Endodermal cell (in vitro differentiated cells): ENCODE measurements at regions not wholly inside any gene's neighbourhood (a gene's known extent, or its start where the extent isn't known, plus 50 kb on each side); places are given as distances from the start of the nearest gene placed in this dataset.

Experiments used
- DNase-seq: peaks from one replicate; pipeline ENCODE4 v3.0.0-alpha.2; 2017
- H3K27ac ChIP-seq: 2 replicates; pipeline ENCODE4 v1.5.1; 2013; ENCODE audit warnings: mild to moderate bottlenecking, low read depth, low read length, moderate library complexity
- H3K27me3 ChIP-seq: 2 replicates; pipeline ENCODE4 v1.6.1; 2013; ENCODE audit warnings: mild to moderate bottlenecking, low read length, moderate library complexity; ENCODE audit not compliant: insufficient read depth, control insufficient read depth, poor library complexity, severe bottlenecking
- H3K36me3 ChIP-seq: 2 replicates; pipeline ENCODE4 v1.7.0; 2013; ENCODE audit warnings: mild to moderate bottlenecking, low read length, moderate library complexity; ENCODE audit not compliant: control insufficient read depth, insufficient read depth
- H3K4me1 ChIP-seq: one replicate; pipeline ENCODE4 v1.7.0; 2013; ENCODE audit warnings: low read length; ENCODE audit not compliant: control insufficient read depth, insufficient read depth
- H3K4me3 ChIP-seq: 2 replicates; pipeline ENCODE4 v1.5.1; 2013; ENCODE audit warnings: mild to moderate bottlenecking, low read length, moderate library complexity
- H3K9ac ChIP-seq: 2 replicates; pipeline ENCODE4 v1.6.1; 2013; ENCODE audit warnings: mild to moderate bottlenecking, low read length, moderate library complexity; ENCODE audit not compliant: poor library complexity, severe bottlenecking; ENCODE audit errors: extremely low read depth
- H3K9me3 ChIP-seq: 2 replicates; pipeline ENCODE4 v1.6.1; 2013; ENCODE audit warnings: mild to moderate bottlenecking, low read length, moderate library complexity; ENCODE audit not compliant: control insufficient read depth
- H3K27ac Mint-ChIP-seq: 2 replicates; pipeline ENCODE4 v1.8.0; 2020; ENCODE audit warnings: mixed read lengths
- H3K27me3 Mint-ChIP-seq: 2 replicates; pipeline ENCODE4 v1.8.0; 2021; ENCODE audit warnings: mild to moderate bottlenecking, mixed read lengths; ENCODE audit not compliant: insufficient read depth
- H3K36me3 Mint-ChIP-seq: 2 replicates; pipeline ENCODE4 v1.8.0; 2020; ENCODE audit warnings: low read depth, mixed read lengths
- H3K4me1 Mint-ChIP-seq: 2 replicates; pipeline ENCODE4 v1.8.0; 2020; ENCODE audit warnings: mixed read lengths
- H3K4me3 Mint-ChIP-seq: 2 replicates; pipeline ENCODE4 v1.8.0; 2020; ENCODE audit warnings: mild to moderate bottlenecking, moderate library complexity, mixed read lengths
- H3K9me3 Mint-ChIP-seq: 2 replicates; pipeline ENCODE4 v1.8.0; 2020; ENCODE audit warnings: mild to moderate bottlenecking, mixed read lengths
- CTCF ChIP-seq: fragments of 200-600 bp; sonication (generic); conservative IDR thresholded peaks from 2 replicates; pipeline ENCODE4 v1.5.0; 2021; ENCODE audit warnings: antibody characterized with exemption, mild to moderate bottlenecking
- WGBS, 2 experiments: methylation state at CpG; one replicate each; pipeline versions ENCODE4 v1.1.5 to v1.1.7; 2013; ENCODE audit warnings: missing lambda C conversion rate in 2 of 2, mixed read lengths in 1 of 2; ENCODE audit not compliant: insufficient coverage in 1 of 2, insufficient read length in 1 of 2; 5-methylcytosine and 5-hydroxymethylcytosine counted together

- Mint-ChIP-seq H3K27me3 (no peaks in the 10 kb centered on the region), H3K27ac (no peak overlapping the region), H3K4me1 (no peaks in the 10 kb centered on the region), H3K4me3 (no peak overlapping the region), H3K36me3 (no peaks in the 10 kb centered on the region), H3K9me3 (no peaks in the 10 kb centered on the region)
- Histone ChIP-seq H3K9ac (no peak overlapping the region), H3K27me3 (no peaks in the 10 kb centered on the region), H3K27ac (no peak overlapping the region), H3K4me1 (no peaks in the 10 kb centered on the region), H3K9me3 (no peaks in the 10 kb centered on the region), H3K4me3 (no peak overlapping the region), H3K36me3 (no peaks in the 10 kb centered on the region)
- no peak for TF ChIP-seq CTCF
- WGBS, 2 experiments, result no CpG with 5 or more reads among the region's 2 CpGs
- DNase-seq, result no peak
Measured at GRCh38 chr18:56142001-56142400, 496.4 kb downstream of the TXNL1 start.

- WGBS, 2 experiments, result 92 to 100% methylated on average over 4 to 8 of the region's 8 CpGs
- Mint-ChIP-seq H3K4me1 (no peaks in the 10 kb centered on the region), H3K4me3 (no peak overlapping the region), H3K27ac (no peak overlapping the region), H3K27me3 (no peaks in the 10 kb centered on the region), H3K36me3 (no peaks in the 10 kb centered on the region), H3K9me3 (no peaks in the 10 kb centered on the region)
- H3K9me3 ChIP-seq, result no peaks in the 10 kb centered on the region
- H3K27me3 ChIP-seq, result no peaks in the 10 kb centered on the region
- H3K4me3 ChIP-seq, result no peak overlapping the region
- TF ChIP-seq CTCF, result no peak
- H3K4me1 ChIP-seq, result no peaks in the 10 kb centered on the region
- DNase-seq, result no peak
- H3K36me3 ChIP-seq, result no peaks in the 10 kb centered on the region
- H3K9ac ChIP-seq, result no peak overlapping the region
- no peak overlapping the region for H3K27ac ChIP-seq
Measured at GRCh38 chr18:56139792-56140254, 498.6 kb downstream of the TXNL1 start.

GRCh38 chr18:56139372-56139771 is 499.0 kb downstream of the TXNL1 start:
- H3K27ac ChIP-seq, result no peak overlapping the region

More at GRCh38 chr18:56139372-56139771, 499.0 kb downstream of the TXNL1 start:
- DNase-seq, result no peak
- Histone ChIP-seq H3K36me3 (no peaks in the 10 kb centered on the region), H3K27me3 (no peaks in the 10 kb centered on the region), H3K9ac (no peak overlapping the region), H3K4me1 (no peaks in the 10 kb centered on the region), H3K9me3 (no peaks in the 10 kb centered on the region), H3K4me3 (no peak overlapping the region)
- no peak for TF ChIP-seq CTCF
- Mint-ChIP-seq H3K4me1 (no peaks in the 10 kb centered on the region), H3K27ac (no peak overlapping the region), H3K27me3 (no peaks in the 10 kb centered on the region), H3K4me3 (no peak overlapping the region), H3K9me3 (no peaks in the 10 kb centered on the region), H3K36me3 (no peaks in the 10 kb centered on the region)
